Glutamatergic neuron (in vitro differentiated cells): ENCODE measurements at regions not wholly inside any gene's neighbourhood (a gene's known extent, or its start where the extent isn't known, plus 50 kb on each side); places are given as distances from the start of the nearest gene placed in this dataset.

Experiments used
- DNase-seq: peaks from one replicate; pipeline ENCODE4 v3.0.0; 2022
- H3K27ac Mint-ChIP-seq: one replicate; pipeline ENCODE4 v1.8.0; 2020; ENCODE audit warnings: mild to moderate bottlenecking, mixed read lengths, inconsistent platforms; ENCODE audit not compliant: unreplicated experiment
- H3K27me3 Mint-ChIP-seq: one replicate; pipeline ENCODE4 v1.8.0; 2020; ENCODE audit warnings: mild to moderate bottlenecking, moderate library complexity, mixed read lengths, inconsistent platforms; ENCODE audit not compliant: unreplicated experiment
- H3K36me3 Mint-ChIP-seq: one replicate; pipeline ENCODE4 v1.8.0; 2020; ENCODE audit warnings: mild to moderate bottlenecking, mixed read lengths, inconsistent platforms; ENCODE audit not compliant: unreplicated experiment
- H3K4me1 Mint-ChIP-seq: one replicate; pipeline ENCODE4 v1.8.0; 2020; ENCODE audit warnings: mild to moderate bottlenecking, low read depth, mixed read lengths, inconsistent platforms; ENCODE audit not compliant: unreplicated experiment
- H3K4me3 Mint-ChIP-seq: one replicate; pipeline ENCODE4 v1.8.0; 2020; ENCODE audit warnings: mild to moderate bottlenecking, mixed read lengths, inconsistent platforms; ENCODE audit not compliant: unreplicated experiment
- H3K9me3 Mint-ChIP-seq: one replicate; pipeline ENCODE4 v1.8.0; 2020; ENCODE audit warnings: mild to moderate bottlenecking, moderate library complexity, mixed read lengths, inconsistent platforms; ENCODE audit not compliant: unreplicated experiment
- CTCF ChIP-seq: fragments of 200-600 bp; sonication (generic); IDR thresholded peaks from one replicate; pipeline ENCODE4 v1.5.0; 2021; ENCODE audit not compliant: partially characterized antibody, unreplicated experiment

DNA sequence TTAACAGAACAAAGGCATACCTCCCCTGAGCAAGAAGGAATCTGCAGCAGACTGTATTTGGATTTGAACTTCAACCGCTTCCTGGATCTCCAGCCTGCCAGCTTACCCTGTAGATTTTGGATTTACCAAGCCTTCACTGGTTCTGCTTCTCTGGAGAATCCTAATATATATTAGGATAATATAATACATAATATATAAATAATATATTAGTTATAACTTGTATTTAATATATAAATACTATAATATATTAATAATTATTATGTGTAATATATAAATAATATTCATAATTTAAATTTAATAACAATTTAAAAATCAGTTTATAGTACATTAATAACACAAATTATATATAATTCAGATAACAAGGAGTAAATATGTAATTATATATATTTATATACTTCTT, 121.4 kb downstream of the COX18 start:
- no peaks in the 10 kb centered on the region for H3K9me3 Mint-ChIP-seq
- peaks cover 3% of the 10 kb centered on the region for H3K4me1 Mint-ChIP-seq
- no peak for TF ChIP-seq CTCF
- H3K36me3 Mint-ChIP-seq: no peaks in the 10 kb centered on the region
- no peak overlapping the region for H3K27ac Mint-ChIP-seq
- H3K27me3 Mint-ChIP-seq: no peaks in the 10 kb centered on the region
- DNase-seq: no peak
- H3K4me3 Mint-ChIP-seq: no peak overlapping the region

- Mint-ChIP-seq H3K27ac (no peak overlapping the region), H3K4me3 (no peak overlapping the region), H3K4me1 (peaks cover 3% of the 10 kb centered on the region), H3K36me3 (no peaks in the 10 kb centered on the region), H3K27me3 (no peaks in the 10 kb centered on the region), H3K9me3 (no peaks in the 10 kb centered on the region)
- no peak for TF ChIP-seq CTCF
- no peak for DNase-seq
Observed at GRCh38 chr4:72945719-72946336, 123.7 kb downstream of the COX18 start.

DNA sequence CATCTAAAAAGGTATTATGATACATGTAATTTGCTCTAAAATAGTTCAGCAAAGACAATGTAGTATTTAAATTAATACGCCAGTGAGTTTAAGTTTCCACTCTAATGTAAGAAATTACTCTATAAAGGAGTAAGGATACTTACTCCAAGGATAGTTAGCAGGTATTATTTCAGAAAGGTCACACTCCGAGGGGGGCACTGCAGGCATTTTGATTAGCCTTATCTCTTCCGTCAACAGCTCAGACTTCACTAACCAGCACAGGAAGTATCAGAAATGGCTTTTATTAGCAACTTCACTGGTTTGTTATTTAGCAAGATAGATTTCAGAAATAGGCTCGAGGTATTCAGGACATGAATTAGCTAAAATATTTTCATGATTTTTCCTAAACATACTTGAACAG, 127.0 kb downstream of the COX18 start:
- Mint-ChIP-seq H3K27ac (no peak overlapping the region), H3K9me3 (no peaks in the 10 kb centered on the region)
- TF ChIP-seq CTCF: no peak

GRCh38 chr4:72938516-72938915, 131.0 kb downstream of the COX18 start:
- H3K27ac Mint-ChIP-seq: no peak overlapping the region
- no peaks in the 10 kb centered on the region for H3K36me3 Mint-ChIP-seq
- H3K4me3 Mint-ChIP-seq: no peak overlapping the region
- no peaks in the 10 kb centered on the region for H3K27me3 Mint-ChIP-seq
- no peaks in the 10 kb centered on the region for H3K4me1 Mint-ChIP-seq
- DNase-seq: no peak
- TF ChIP-seq CTCF: no peak
- no peaks in the 10 kb centered on the region for H3K9me3 Mint-ChIP-seq

More for the DNA sequence above, 127.0 kb downstream of the COX18 start:
- H3K27me3 Mint-ChIP-seq: no peaks in the 10 kb centered on the region
- peaks cover 3% of the 10 kb centered on the region for H3K4me1 Mint-ChIP-seq
- H3K36me3 Mint-ChIP-seq: no peaks in the 10 kb centered on the region
- H3K4me3 Mint-ChIP-seq: no peak overlapping the region
- DNase-seq: no peak

- no peak for TF ChIP-seq CTCF
- Mint-ChIP-seq H3K36me3 (no peaks in the 10 kb centered on the region), H3K4me3 (no peak overlapping the region), H3K4me1 (no peaks in the 10 kb centered on the region), H3K27ac (no peak overlapping the region), H3K27me3 (no peaks in the 10 kb centered on the region), H3K9me3 (no peaks in the 10 kb centered on the region)
- DNase-seq: no peak
Observed at GRCh38 chr4:72935462-72935861, 134.1 kb downstream of the COX18 start.
